Activated CD4-positive, alpha-beta T cell treated with anti-CD3 and anti-CD28 coated beads for 36 hours (primary cell): ENCODE measurements at regions not wholly inside any gene's neighbourhood (a gene's known extent, or its start where the extent isn't known, plus 50 kb on each side); places are given as distances from the start of the nearest gene placed in this dataset.

Experiments
- ATAC-seq: fragments of 200-7000 bp; cut with Tn5 transposase; one replicate; pipeline ENCODE4 v1.10.0; 2021; ENCODE audit warnings: mild to moderate bottlenecking, moderate library complexity
- CTCF ChIA-PET: fragments of 350-600 bp; sonication (Branson Sonifier 250); formaldehyde crosslinking; loops from one replicate; lab custom pipeline; 2021; ENCODE audit warnings: antibody characterized with exemption; lab: Charles Lee
- POLR2A ChIA-PET: fragments of 350-600 bp; sonication (Branson Sonifier 250); formaldehyde crosslinking; loops from one replicate; lab custom pipeline; 2021; ENCODE audit warnings: antibody characterized with exemption, inconsistent platforms; lab: Charles Lee
- DNase-seq: peaks from one replicate; pipeline ENCODE4 v3.0.0-alpha.2; 2020
- H3K27ac Mint-ChIP-seq: one replicate; pipeline ENCODE4 v1.8.0; 2021; ENCODE audit warnings: mixed read lengths
- H3K27me3 Mint-ChIP-seq: one replicate; pipeline ENCODE4 v1.8.0; 2021; ENCODE audit warnings: mixed read lengths
- H3K36me3 Mint-ChIP-seq: one replicate; pipeline ENCODE4 v1.8.0; 2021; ENCODE audit warnings: low read depth, mixed read lengths
- H3K4me1 Mint-ChIP-seq: one replicate; pipeline ENCODE4 v1.8.0; 2021; ENCODE audit warnings: mixed read lengths
- H3K4me3 Mint-ChIP-seq: one replicate; pipeline ENCODE4 v1.8.0; 2021; ENCODE audit warnings: mild to moderate bottlenecking, moderate library complexity, mixed read lengths
- H3K9me3 Mint-ChIP-seq: one replicate; pipeline ENCODE4 v1.8.0; 2021; ENCODE audit warnings: low read depth, mixed read lengths
- intact Hi-C, 2 experiments: fragments of 100-400 bp; cut with DNase I in 1 of 2; cut with micrococcal nuclease in 1 of 2; formaldehyde crosslinking; loops; one replicate each; pipeline versions ENCODE4 v1.14.2 to v1.15.1; 2022 to 2024; cut with DNase I, micrococcal nuclease

- CTCF ChIA-PET = no interaction called here
- no peak overlapping the region for H3K4me3 Mint-ChIP-seq
- ATAC-seq (no peak), DNase-seq (no peak)
- H3K4me1 Mint-ChIP-seq = no peaks in the 10 kb centered on the region
- peaks cover 10% of the 10 kb centered on the region for H3K9me3 Mint-ChIP-seq
- intact Hi-C loops = no loop called here
- H3K27me3 Mint-ChIP-seq = no peaks in the 10 kb centered on the region
- POLR2A ChIA-PET = no interaction called here
- no peaks in the 10 kb centered on the region for H3K36me3 Mint-ChIP-seq
- no peak overlapping the region for H3K27ac Mint-ChIP-seq
Measured at GRCh38 chr6:102309700-102310099, 916.2 kb downstream of the GRIK2 start.

GRCh38 chr6:102300350-102300749, 906.8 kb downstream of the GRIK2 start:
- Mint-ChIP-seq H3K4me3 (no peak overlapping the region), H3K27me3 (no peaks in the 10 kb centered on the region), H3K36me3 (no peaks in the 10 kb centered on the region), H3K4me1 (no peaks in the 10 kb centered on the region), H3K27ac (no peak overlapping the region), H3K9me3 (peaks cover 16% of the 10 kb centered on the region)
- CTCF ChIA-PET = no interaction called here
- no peak for DNase-seq
- ATAC-seq = no peak
- POLR2A ChIA-PET = no interaction called here
- intact Hi-C loops = no loop called here

DNA sequence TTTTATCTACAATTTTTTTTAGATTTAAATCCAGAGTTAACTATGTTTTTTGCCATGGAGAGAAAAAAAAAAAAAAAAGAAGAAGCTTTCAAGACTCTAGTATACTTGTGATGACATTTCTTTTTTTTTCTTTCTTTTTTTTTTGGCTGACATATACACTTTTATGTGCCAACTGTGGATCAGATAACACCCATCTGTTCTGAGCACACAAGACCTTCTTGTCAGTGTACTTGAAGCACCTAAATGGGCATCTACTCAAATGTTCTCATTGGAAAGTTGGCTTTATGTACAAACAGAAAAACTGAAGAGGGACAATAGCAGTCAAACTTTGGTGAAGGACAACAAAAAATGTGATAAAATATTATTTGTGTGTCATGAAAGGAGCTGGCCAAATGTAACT, 904.5 kb downstream of the GRIK2 start:
- Mint-ChIP-seq H3K4me1 (no peaks in the 10 kb centered on the region), H3K9me3 (peaks cover 13% of the 10 kb centered on the region), H3K36me3 (no peaks in the 10 kb centered on the region), H3K27ac (no peak overlapping the region), H3K4me3 (no peak overlapping the region), H3K27me3 (no peaks in the 10 kb centered on the region)
- POLR2A ChIA-PET = no interaction called here
- CTCF ChIA-PET = interaction anchor here (0.5 kb wide), 1 partner anchor 15 kb away, joined by 3 read pairs; no protein-coding TSS in a partner anchor
- no peak for DNase-seq
- intact Hi-C loops = no loop called here
- no peak for ATAC-seq
